ENCODE measurements at regions not wholly inside any gene's neighbourhood (a gene's known extent, or its start where the extent isn't known, plus 50 kb on each side); places are given as distances from the start of the nearest gene placed in this dataset.
A peak's percentile ranks its signal among the peaks of the same experiment; 100 is the strongest.

DNA sequence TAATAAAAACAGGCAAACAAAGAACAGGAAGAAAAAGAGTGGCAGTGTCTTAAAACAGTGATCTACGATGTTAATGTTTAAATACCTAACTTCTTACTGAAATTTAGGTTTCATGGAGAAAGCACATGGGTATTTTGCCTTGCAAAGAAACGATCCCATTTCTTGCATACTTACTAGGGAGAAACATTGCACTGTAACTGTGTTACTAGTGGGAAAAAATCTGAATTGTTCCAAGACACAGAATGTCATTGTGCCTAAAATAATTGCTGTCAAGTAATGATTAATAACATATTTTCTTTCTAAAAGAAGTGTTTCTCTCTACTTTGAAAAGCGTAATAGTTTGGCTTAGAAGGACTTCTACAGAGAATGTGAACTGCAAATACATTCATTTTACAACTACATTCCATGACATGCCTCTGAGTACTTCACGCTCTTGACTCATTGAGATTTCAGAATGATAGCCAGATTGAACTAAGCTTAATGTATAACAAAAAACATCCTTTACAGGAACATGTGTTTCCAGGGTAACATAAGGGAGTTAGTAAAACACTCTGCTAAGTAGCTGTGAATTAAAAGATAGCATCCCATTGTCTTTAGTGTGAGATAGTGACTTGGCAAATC lies 256.2 kb upstream of the CPNE8 start:
- TF ChIP-seq ZNF274 (IDR thresholded peaks at IDR 0.05; ENCODE audit: low read depth, low read length), result no peak
- H3K4me3 ChIP-seq (ENCODE audit: low read length), result no peak overlapping the region

DNA sequence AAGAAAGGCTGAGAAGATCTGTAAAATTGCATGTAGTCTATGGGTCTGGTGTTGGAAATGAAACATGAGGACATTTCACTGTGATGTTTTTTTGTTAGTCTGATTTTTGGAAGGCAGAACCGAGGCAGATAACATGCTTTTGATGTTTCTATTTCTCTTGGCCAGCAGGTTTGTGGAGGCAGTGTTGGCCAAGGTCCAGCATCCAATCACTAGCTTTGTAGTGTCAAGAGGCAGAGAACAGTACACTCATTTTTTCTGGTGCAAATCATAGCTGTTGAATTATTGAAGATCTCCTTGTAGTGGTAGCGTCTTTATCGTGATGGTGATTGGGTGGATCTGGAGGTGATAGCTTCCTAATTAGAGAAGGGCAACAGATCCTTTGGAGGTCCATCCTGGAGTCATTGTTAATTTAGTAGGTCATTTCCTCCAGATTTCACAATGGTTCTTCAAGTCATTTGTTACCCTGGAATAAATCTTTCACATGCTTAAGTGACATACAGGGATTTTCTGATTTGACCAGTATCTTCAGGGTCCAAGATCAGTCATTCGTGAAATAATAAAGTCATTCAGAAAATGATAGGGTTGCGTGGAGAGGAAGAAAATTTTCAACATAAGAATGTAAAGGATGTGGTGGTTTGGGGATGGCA lies 252.4 kb upstream of the CPNE8 start:
- H3K4me3 ChIP-seq (ENCODE audit: low read length), result no peak overlapping the region
- no peak for TF ChIP-seq ZNF274 (IDR thresholded peaks at IDR 0.05; ENCODE audit: low read depth, low read length)

DNA sequence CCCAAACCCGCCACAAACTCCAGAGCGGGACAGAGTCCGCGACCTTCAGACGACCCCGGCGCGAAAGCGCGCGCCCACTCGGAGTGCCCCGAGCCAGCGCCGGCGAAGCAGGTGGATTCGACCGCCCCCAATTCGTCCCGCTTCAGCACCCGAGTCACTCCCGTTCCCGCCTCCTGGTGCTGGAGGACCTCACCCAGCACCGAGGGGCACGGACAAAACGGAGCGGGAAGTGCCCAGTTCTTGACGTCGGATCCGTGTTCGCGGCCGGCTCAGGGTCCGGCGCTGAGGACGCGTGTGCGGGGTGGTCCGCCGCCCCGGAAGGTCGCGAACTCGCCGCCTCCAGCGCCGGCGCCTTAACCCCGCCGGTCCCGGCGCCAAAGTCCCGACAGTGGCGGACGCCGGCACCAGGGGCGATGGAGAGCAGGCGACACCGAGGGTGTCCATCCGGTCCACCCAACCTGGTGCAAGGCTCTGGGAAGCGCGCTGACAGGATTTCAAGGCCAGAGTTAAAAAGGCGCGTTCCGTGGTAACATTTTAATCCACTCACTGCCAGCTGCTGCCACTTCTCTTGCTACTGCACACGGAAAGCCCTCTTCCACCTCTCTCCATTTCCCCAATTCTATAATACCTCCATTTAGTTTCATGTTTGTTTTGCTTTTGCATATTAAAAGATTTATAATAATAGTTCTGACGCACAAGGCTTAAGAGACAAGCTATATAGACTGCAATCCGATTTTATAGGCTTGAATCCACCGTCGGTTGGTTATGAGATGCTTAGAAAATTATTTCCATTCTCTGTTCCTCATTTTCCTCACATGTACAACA lies 240.0 kb upstream of the CPNE8 start:
- peak overlapping the region; percentile 32; the same call in 1 of the 2 replicates for H3K4me3 ChIP-seq (ENCODE audit: low read length)
- no peak for TF ChIP-seq ZNF274 (IDR thresholded peaks at IDR 0.05; ENCODE audit: low read depth, low read length)

DNA sequence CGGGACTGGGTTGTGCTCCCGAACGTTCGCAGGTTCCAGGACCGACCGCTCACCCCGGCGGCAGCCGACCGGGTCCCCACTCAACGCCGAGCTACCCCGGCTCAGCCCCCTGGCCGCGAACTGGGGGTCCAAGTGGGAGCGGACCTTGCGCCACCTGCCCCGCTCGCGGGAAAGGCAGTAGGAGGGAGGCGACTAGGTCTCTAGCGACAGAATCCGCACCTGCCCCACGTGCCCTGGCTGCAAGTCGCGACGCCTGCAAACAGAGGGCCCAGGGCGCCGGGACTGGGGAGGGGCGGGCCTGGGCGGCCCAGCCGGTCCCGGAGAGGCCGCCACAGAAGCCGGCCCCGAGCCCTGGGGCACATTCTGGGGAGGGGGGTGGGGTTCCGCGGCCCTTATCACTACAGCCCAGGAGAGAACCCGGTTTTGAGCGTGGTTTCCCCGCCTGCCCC lies 239.2 kb upstream of the CPNE8 start:
- TF ChIP-seq ZNF274 (IDR thresholded peaks at IDR 0.05; ENCODE audit: low read depth, low read length), result no peak
- H3K4me3 ChIP-seq (ENCODE audit: low read length), result no peak overlapping the region

DNA sequence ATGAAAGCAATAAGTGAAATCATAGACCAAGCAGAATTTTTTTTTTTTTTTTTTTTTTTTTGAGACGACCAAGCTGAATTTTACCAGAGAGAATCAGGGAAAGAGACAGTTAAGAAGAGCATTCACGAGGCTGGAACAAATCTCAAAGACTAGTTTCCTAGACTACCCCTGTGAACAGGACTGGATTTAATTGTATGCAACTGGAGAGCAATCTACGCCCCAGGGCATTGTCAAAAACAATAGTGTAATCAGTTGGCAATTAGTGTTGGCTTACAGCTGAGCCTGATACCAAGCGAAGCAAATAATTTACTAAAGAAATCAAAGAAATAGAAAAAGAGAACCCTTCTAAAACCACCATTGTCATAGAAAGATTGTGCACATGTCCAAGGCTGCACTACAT lies 232.9 kb upstream of the CPNE8 start:
- no peak for TF ChIP-seq ZNF274 (IDR thresholded peaks at IDR 0.05; ENCODE audit: low read depth, low read length)
- no peak overlapping the region for H3K4me3 ChIP-seq (ENCODE audit: low read length)

DNA sequence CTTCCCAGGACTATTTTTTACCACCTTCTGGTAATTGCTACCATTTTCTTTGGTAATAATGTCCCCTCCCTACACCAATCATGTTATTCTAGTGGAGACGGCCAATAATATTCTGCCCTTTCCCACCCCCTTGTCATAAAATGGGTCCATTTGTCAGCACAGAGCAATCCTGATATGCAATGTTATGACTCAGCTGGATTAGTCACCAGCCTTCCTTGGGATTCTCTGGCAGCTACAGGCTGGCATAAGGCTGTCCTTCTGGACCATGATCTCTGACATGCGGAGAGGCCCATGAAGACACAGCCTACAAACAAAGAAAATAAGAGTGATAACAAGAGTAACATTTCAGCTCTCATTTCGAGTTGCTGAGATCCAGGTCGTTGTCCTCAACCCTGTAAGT lies 222.0 kb upstream of the CPNE8 start:
- no peak for TF ChIP-seq ZNF274 (IDR thresholded peaks at IDR 0.05; ENCODE audit: low read depth, low read length)
- no peak overlapping the region for H3K4me3 ChIP-seq (ENCODE audit: low read length)

DNA sequence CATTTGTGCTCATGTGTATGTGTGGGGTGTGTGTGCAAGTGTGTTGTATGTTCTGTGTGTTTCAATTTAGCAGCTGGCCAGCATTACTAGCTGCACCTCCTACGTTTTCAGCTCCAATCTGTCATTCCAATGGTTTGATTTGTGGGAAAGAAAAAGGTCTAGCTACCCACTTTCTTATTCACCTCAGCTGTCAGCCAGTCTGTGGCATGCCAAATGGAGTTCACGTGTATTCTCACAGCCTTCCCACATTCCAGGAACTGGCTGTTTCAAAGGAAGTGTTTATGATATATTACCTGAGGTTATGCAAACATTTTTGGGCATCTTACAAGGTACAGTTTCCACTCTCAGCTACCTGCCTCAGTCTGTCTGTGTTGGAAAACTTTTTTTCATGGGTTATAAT lies 220.2 kb upstream of the CPNE8 start:
- no peak overlapping the region for H3K4me3 ChIP-seq (ENCODE audit: low read length)
- TF ChIP-seq ZNF274 (IDR thresholded peaks at IDR 0.05; ENCODE audit: low read depth, low read length), result no peak

DNA sequence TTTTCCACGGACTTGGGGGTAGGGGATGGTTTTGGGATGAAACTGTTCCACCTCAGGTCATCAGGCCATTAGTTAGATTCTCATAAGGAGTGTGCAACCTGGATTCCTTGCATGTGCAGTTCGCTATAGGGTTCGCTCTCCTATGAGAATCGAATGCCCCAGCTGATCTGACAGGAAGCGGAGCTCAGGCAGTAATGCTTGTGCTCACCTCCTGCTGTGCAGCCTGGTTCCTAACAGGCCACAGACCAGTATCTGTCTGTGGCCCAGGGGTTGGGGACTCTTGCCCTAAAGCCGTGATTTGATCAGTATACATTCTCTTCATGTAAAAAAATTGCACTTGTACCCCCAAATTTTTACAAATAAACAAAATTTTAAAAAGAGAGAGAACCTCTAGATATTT lies 219.4 kb upstream of the CPNE8 start:
- no peak for TF ChIP-seq ZNF274 (IDR thresholded peaks at IDR 0.05; ENCODE audit: low read depth, low read length)
- no peak overlapping the region for H3K4me3 ChIP-seq (ENCODE audit: low read length)

DNA sequence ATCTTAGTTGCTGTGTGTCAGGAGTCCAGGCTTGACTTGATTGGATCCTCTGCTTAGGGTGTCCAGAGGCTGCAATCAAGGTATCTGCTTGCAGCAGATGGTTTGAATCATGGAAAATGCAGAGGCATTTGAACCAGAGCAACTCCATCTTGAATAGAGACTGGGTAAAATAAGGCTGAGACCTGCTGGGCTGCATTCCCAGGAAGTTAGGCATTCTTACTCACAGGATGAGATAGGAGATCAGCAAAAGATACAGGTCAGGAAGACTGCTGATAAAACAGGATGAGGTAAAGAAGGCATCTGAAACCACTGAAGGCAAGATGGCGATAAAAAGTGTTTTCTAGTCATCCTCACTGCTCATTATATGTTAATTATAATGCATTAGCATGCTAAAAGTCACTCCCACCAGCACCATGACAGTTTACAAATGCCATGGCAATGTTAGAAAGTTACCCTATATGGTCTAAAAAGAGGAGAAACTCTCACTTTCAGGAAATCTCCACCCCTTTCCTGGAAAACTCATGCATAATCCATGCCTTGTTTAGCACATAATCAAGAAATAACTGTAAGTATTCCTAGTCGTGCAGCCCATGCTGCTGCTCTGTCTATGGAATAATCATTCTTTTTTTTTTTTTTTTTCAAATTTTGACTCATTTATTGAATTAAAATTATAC lies 218.3 kb upstream of the CPNE8 start:
- TF ChIP-seq ZNF274 (IDR thresholded peaks at IDR 0.05; ENCODE audit: low read depth, low read length), result no peak
- H3K4me3 ChIP-seq (ENCODE audit: low read length), result no peak overlapping the region

DNA sequence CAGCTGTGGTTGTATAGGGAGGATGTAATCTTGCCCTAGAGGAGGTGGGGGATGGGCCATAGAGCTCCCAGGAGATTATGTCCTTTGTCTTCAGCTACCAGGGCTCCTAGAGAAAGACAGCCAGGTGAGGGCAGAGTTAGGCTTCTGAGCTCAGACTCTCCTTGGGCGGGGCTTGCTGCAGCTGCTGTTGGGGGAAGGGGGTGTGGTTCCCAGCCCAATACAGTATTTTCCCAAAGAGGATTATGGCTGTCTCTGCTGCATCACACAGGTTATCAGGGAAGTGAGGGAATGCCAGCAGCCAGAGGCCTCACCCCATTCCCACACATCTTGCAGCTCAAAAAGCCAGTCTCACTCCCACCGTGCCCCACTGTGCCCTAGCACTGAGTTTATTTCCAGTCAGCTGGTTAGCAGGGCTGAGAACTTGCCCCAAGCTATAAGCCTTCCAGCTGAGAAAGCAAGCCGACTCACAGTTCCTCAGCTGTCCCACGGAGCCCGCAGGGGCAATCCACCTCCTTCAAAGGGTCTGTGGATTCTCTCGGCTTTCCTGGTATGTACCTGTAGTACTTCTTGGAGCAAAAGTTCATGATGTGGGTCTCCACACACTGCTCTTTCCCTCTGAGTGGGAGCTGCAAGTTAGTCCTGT lies 217.3 kb upstream of the CPNE8 start:
- no peak for TF ChIP-seq ZNF274 (IDR thresholded peaks at IDR 0.05; ENCODE audit: low read depth, low read length)

DNA sequence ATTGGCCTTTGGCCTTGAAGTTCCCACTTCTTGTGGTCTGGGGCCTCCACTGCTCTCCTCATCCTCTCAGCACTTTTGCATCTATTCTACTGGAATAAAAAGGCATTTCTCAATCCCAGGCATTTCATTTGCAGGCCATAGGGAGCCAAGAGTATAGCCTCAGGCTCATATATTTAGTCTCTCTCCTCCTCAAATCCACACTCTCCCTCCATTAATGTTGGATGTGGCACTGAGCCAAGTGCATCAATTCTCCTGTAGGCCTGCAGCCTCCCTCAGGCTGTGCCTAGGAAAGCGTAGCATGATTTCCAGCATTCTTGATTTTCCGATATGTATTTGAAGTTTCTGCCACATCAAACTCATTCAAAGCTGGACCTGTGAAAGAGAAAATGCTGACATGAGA lies 211.5 kb upstream of the CPNE8 start:
- TF ChIP-seq ZNF274 (IDR thresholded peaks at IDR 0.05; ENCODE audit: low read depth, low read length), result no peak
- no peak overlapping the region for H3K4me3 ChIP-seq (ENCODE audit: low read length)

More for the DNA sequence above, 217.3 kb upstream of the CPNE8 start:
- no peak overlapping the region for H3K4me3 ChIP-seq (ENCODE audit: low read length)

DNA sequence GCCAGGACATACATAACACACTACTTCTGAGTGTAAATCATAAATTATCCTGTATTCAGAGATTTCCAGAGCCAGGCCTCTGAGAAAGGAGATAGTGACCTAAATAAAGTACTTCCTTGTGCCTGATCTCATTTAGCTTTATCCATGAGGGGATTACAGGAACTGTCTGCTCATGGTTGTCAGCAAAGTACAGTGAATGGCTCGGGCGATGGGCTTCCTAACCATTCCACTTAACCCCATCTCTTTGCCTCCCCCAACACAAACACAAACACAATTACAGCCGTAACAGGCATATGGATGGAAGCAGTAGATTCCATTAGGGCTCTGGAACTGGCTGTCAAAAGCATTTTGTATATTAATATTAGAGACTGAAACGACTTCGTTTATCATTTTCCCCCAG lies 206.7 kb upstream of the CPNE8 start:
- H3K4me3 ChIP-seq (ENCODE audit: low read length), result no peak overlapping the region
- no peak for TF ChIP-seq ZNF274 (IDR thresholded peaks at IDR 0.05; ENCODE audit: low read depth, low read length)

DNA sequence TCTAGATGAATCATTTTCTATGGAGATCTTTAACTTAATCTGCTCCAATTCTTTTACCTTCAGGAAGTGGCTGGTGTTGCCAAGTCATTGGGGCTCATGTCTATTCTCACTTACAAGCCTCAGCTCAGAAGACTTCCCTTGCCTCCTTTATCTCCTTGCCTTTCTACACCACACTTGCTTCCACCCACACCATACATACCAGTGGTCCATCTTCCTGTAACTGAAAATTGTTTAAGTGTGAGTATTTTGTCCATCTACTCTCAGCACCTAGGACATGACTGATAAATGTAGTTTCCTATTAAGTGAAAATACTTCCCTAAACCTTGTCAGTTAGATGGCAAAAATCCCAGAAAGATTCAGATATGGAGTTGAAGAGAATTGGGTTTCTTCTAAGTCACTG lies 199.7 kb upstream of the CPNE8 start:
- H3K4me3 ChIP-seq (ENCODE audit: low read length), result no peak overlapping the region
- no peak for TF ChIP-seq ZNF274 (IDR thresholded peaks at IDR 0.05; ENCODE audit: low read depth, low read length)

Data from GM08714 (cell line).